H9 (cell line): ENCODE measurements at regions not wholly inside any gene's neighbourhood (a gene's known extent, or its start where the extent isn't known, plus 50 kb on each side); places are given as distances from the start of the nearest gene placed in this dataset.

Source experiments
- DNase-seq: peaks from one replicate; pipeline ENCODE4 v3.0.0-alpha.2; 2017
- H2AFZ ChIP-seq: one replicate; pipeline ENCODE4 v1.6.1; 2013; ENCODE audit warnings: mild to moderate bottlenecking, low read length, control low read depth, moderate library complexity
- H2AK5ac ChIP-seq: 2 replicates; pipeline ENCODE4 v1.6.1; 2013; ENCODE audit warnings: low read length, control low read depth, mixed read lengths; ENCODE audit not compliant: insufficient read length
- H2BK120ac ChIP-seq: one replicate; pipeline ENCODE4 v1.6.1; 2013; ENCODE audit warnings: low read depth, mild to moderate bottlenecking, low read length, control low read depth, inconsistent platforms; ENCODE audit not compliant: poor library complexity, severe bottlenecking
- H2BK12ac ChIP-seq: 2 replicates; pipeline ENCODE4 v1.6.1; 2013; ENCODE audit warnings: low read length, control low read depth, mixed read lengths, low read depth; ENCODE audit not compliant: insufficient read length
- H2BK15ac ChIP-seq: 2 replicates; pipeline ENCODE4 v1.6.1; 2013; ENCODE audit warnings: low read depth, low read length, control low read depth
- H2BK20ac ChIP-seq: one replicate; pipeline ENCODE4 v1.6.1; 2013; ENCODE audit warnings: low read depth, mild to moderate bottlenecking, low read length, control low read depth, inconsistent platforms; ENCODE audit not compliant: poor library complexity, severe bottlenecking
- H2BK5ac ChIP-seq: 2 replicates; pipeline ENCODE4 v1.6.1; 2013; ENCODE audit warnings: low read length, control low read depth, mixed read lengths; ENCODE audit not compliant: insufficient read length
- H3K14ac ChIP-seq: 2 replicates; pipeline ENCODE4 v1.6.1; 2013; ENCODE audit warnings: low read length, control low read depth; ENCODE audit not compliant: insufficient read depth
- H3K18ac ChIP-seq: 2 replicates; pipeline ENCODE4 v1.6.1; 2013; ENCODE audit warnings: low read depth, mild to moderate bottlenecking, mixed read lengths, low read length, control low read depth; ENCODE audit not compliant: insufficient read length
- H3K23ac ChIP-seq: 2 replicates; pipeline ENCODE4 v1.6.1; 2013; ENCODE audit warnings: low read length, control low read depth, mixed read lengths, low read depth; ENCODE audit not compliant: insufficient read length
- H3K23me2 ChIP-seq: 2 replicates; pipeline ENCODE4 v1.6.1; 2013; ENCODE audit warnings: low read depth, mild to moderate bottlenecking, mixed read lengths, low read length, control low read depth; ENCODE audit not compliant: insufficient read length, poor library complexity, severe bottlenecking
- H3K27ac ChIP-seq: 2 replicates; pipeline ENCODE4 v1.5.1; 2013; ENCODE audit warnings: low read length, control low read depth, mixed read lengths, low read depth; ENCODE audit not compliant: insufficient read length
- H3K27me3 ChIP-seq: 2 replicates; pipeline ENCODE4 v1.6.1; 2013; ENCODE audit warnings: low read length, control low read depth, inconsistent platforms; ENCODE audit not compliant: insufficient read depth
- H3K4ac ChIP-seq: 2 replicates; pipeline ENCODE4 v1.6.1; 2013; ENCODE audit warnings: low read depth, mild to moderate bottlenecking, control low read depth, inconsistent platforms, low read length, moderate library complexity
- H3K4me1 ChIP-seq: 2 replicates; pipeline ENCODE4 v1.6.1; 2013; ENCODE audit warnings: low read length, control low read depth, inconsistent platforms; ENCODE audit not compliant: insufficient read depth
- H3K4me2 ChIP-seq: 2 replicates; pipeline ENCODE4 v1.6.1; 2013; ENCODE audit warnings: low read length, control low read depth, mixed read lengths; ENCODE audit not compliant: insufficient read length, insufficient read depth
- H3K56ac ChIP-seq: 2 replicates; pipeline ENCODE4 v1.6.1; 2013; ENCODE audit warnings: low read depth, mild to moderate bottlenecking, mixed read lengths, low read length, control low read depth; ENCODE audit not compliant: insufficient read length
- H3K79me1 ChIP-seq: 2 replicates; pipeline ENCODE4 v1.6.1; 2013; ENCODE audit warnings: low read depth, mild to moderate bottlenecking, moderate library complexity, low read length, control low read depth, inconsistent platforms; ENCODE audit not compliant: insufficient read depth, poor library complexity, severe bottlenecking
- H3K79me2 ChIP-seq: 2 replicates; pipeline ENCODE4 v1.6.1; 2013; ENCODE audit warnings: low read length, control low read depth, inconsistent platforms; ENCODE audit not compliant: insufficient read depth
- H3K9ac ChIP-seq: 2 replicates; pipeline ENCODE4 v1.6.1; 2013; ENCODE audit warnings: low read length, control low read depth, mixed read lengths; ENCODE audit not compliant: insufficient read length; ENCODE audit errors: extremely low read depth
- H3K9me3 ChIP-seq: one replicate; pipeline ENCODE4 v1.6.1; 2013; ENCODE audit warnings: low read depth, low read length, inconsistent platforms; ENCODE audit not compliant: control insufficient read depth
- H3T11ph ChIP-seq: one replicate; pipeline ENCODE4 v1.6.1; 2013; ENCODE audit warnings: mild to moderate bottlenecking, low read length, control low read depth, inconsistent platforms
- H4K20me1 ChIP-seq: one replicate; pipeline ENCODE4 v1.6.1; 2013; ENCODE audit not compliant: control insufficient read depth, insufficient read length, insufficient read depth
- H4K5ac ChIP-seq: 2 replicates; pipeline ENCODE4 v1.6.1; 2013; ENCODE audit warnings: low read depth, mild to moderate bottlenecking, mixed read lengths, low read length, control low read depth; ENCODE audit not compliant: insufficient read length
- H4K8ac ChIP-seq: replicated peaks from 2 replicates; pipeline ENCODE4 v1.6.1; 2013; ENCODE audit warnings: low read length, control low read depth, mixed read lengths, low read depth; ENCODE audit not compliant: insufficient read length
- H4K91ac ChIP-seq: 2 replicates; pipeline ENCODE4 v1.6.1; 2013; ENCODE audit warnings: low read depth, mild to moderate bottlenecking, moderate library complexity, mixed read lengths, low read length, control low read depth; ENCODE audit not compliant: insufficient read length
- H3K27ac Mint-ChIP-seq, 3 experiments: 2 replicates in 2 of 3; 3 replicates in 1 of 3; pipeline ENCODE4 v1.8.0; 2020 to 2021; ENCODE audit warnings: mixed read lengths in 3 of 3, mild to moderate bottlenecking in 1 of 3, moderate library complexity in 1 of 3
- H3K27me3 Mint-ChIP-seq: 2 replicates; pipeline ENCODE4 v1.8.0; 2021; ENCODE audit warnings: low read depth, mild to moderate bottlenecking, moderate library complexity, mixed read lengths
- H3K36me3 Mint-ChIP-seq, 3 experiments: 2 replicates in 2 of 3; 3 replicates in 1 of 3; pipeline ENCODE4 v1.8.0; 2020 to 2021; ENCODE audit warnings: low read depth in 3 of 3, mixed read lengths in 3 of 3; ENCODE audit not compliant: insufficient read depth in 1 of 3
- H3K4me1 Mint-ChIP-seq, 2 experiments: 2 replicates each; pipeline ENCODE4 v1.8.0; 2020; ENCODE audit warnings: mixed read lengths in 2 of 2
- H3K4me3 Mint-ChIP-seq, 2 experiments: 2 replicates in 1 of 2; 3 replicates in 1 of 2; pipeline ENCODE4 v1.8.0; 2020 to 2021; ENCODE audit warnings: mild to moderate bottlenecking in 2 of 2, mixed read lengths in 2 of 2, moderate library complexity in 1 of 2
- H3K9me3 Mint-ChIP-seq, 2 experiments: 2 replicates in 1 of 2; 3 replicates in 1 of 2; pipeline ENCODE4 v1.8.0; 2020; ENCODE audit warnings: mild to moderate bottlenecking in 2 of 2, mixed read lengths in 2 of 2, moderate library complexity in 1 of 2
- CTCF ChIP-seq: fragments of 200-600 bp; sonication (generic); conservative IDR thresholded peaks from 3 replicates; pipeline ENCODE4 v1.8.0; 2021; ENCODE audit warnings: antibody characterized with exemption, mild to moderate bottlenecking
- WGBS: extraction: QIAGEN DNeasy Blood & Tissue Kit; methylation state at CpG from one replicate; pipeline ENCODE4 v1.1.7; 2013; ENCODE audit warnings: missing lambda C conversion rate, low lambda C conversion rate, mixed read lengths; ENCODE audit not compliant: insufficient read length; ENCODE audit errors: extremely low coverage; 5-methylcytosine and 5-hydroxymethylcytosine counted together

GRCh38 chr15:62989366-62990055 lies 53.0 kb upstream of the TPM1 start:
- H3K14ac ChIP-seq, result no peak overlapping the region
- H3K56ac ChIP-seq, result no peak overlapping the region
- H3K9me3 ChIP-seq, result no peaks in the 10 kb centered on the region
- no peak overlapping the region for H2BK12ac ChIP-seq
- no peak overlapping the region for H2BK20ac ChIP-seq
- no peaks in the 10 kb centered on the region for H4K20me1 ChIP-seq
- no peak overlapping the region for H3K27ac Mint-ChIP-seq
- H4K91ac ChIP-seq, result no peak overlapping the region
- no peak overlapping the region for H2AK5ac ChIP-seq
- H3K4me1 ChIP-seq, result no peaks in the 10 kb centered on the region
- no peak overlapping the region for H3K4me3 Mint-ChIP-seq
- H3T11ph ChIP-seq, result no peak overlapping the region
- no peak overlapping the region for H3K23ac ChIP-seq
- H3K9ac ChIP-seq, result no peak overlapping the region
- H2AFZ ChIP-seq, result no peak overlapping the region
- H3K27ac ChIP-seq, result no peak overlapping the region
- H3K4me2 ChIP-seq, result no peak overlapping the region
- peaks cover 2% of the 10 kb centered on the region for H3K27me3 Mint-ChIP-seq
- no peaks in the 10 kb centered on the region for H3K79me1 ChIP-seq
- peaks cover 33 to 43% of the 10 kb centered on the region in 2 experiments for H3K4me1 Mint-ChIP-seq
- H4K5ac ChIP-seq, result no peak overlapping the region
- no peak overlapping the region for H2BK120ac ChIP-seq
- H3K36me3 Mint-ChIP-seq, result no peaks in the 10 kb centered on the region; a peak in 1 of 7 replicates
- WGBS, result no CpG with 5 or more reads among the region's 10 CpGs
- no peak overlapping the region for H3K4ac ChIP-seq
- no peaks in the 10 kb centered on the region for H3K79me2 ChIP-seq
- H3K23me2 ChIP-seq, result no peaks in the 10 kb centered on the region
- no peak overlapping the region for H4K8ac ChIP-seq
- peak overlapping the region; percentile 23 for H3K18ac ChIP-seq
- H2BK5ac ChIP-seq, result no peak overlapping the region
- H3K27me3 ChIP-seq, result no peaks in the 10 kb centered on the region
- H2BK15ac ChIP-seq, result no peak overlapping the region
- H3K9me3 Mint-ChIP-seq, result no peaks in the 10 kb centered on the region; a peak in 1 of 5 replicates
- no peak for TF ChIP-seq CTCF
- DNase-seq, result no peak
